ENCODE measurements at regions not wholly inside any gene's neighbourhood (a gene's known extent, or its start where the extent isn't known, plus 50 kb on each side); places are given as distances from the start of the nearest gene placed in this dataset.

- Histone ChIP-seq H2AK5ac (ENCODE audit: low read length) (no peak overlapping the region), H3K79me2 (ENCODE audit: control insufficient read depth, insufficient read depth, low read length) (no peaks in the 10 kb centered on the region), H4K5ac (ENCODE audit: low read length) (no peak overlapping the region), H3K4me3 (ENCODE audit: low read length) (no peak overlapping the region), H3K27me3 (ENCODE audit: insufficient read depth, low read length, poor library complexity) (no peaks in the 10 kb centered on the region), H2BK120ac (ENCODE audit: low read depth, low read length) (no peak overlapping the region), H3K79me1 (ENCODE audit: low read length) (no peaks in the 10 kb centered on the region), H3K4me1 (ENCODE audit: control insufficient read depth, low read depth, low read length) (no peaks in the 10 kb centered on the region), H3K27ac (ENCODE audit: low read depth, low read length) (no peak overlapping the region), H3K4me2 (ENCODE audit: low read length) (no peak overlapping the region), H3K18ac (ENCODE audit: low read length) (no peak overlapping the region), H2BK15ac (replicated peaks; ENCODE audit: low read depth) (no peak overlapping the region), H3K9ac (ENCODE audit: low read length) (no peak overlapping the region), H2BK5ac (ENCODE audit: low read length) (no peak overlapping the region), H4K8ac (ENCODE audit: low read depth, low read length) (no peak overlapping the region), H3K36me3 (ENCODE audit: control insufficient read depth, insufficient read depth, low read length) (no peaks in the 10 kb centered on the region), H3K4ac (ENCODE audit: low read depth, low read length) (no peak overlapping the region), H3K23ac (ENCODE audit: low read length) (no peak overlapping the region), H3K56ac (ENCODE audit: low read length) (no peak overlapping the region)
- no peak for DNase-seq
- no CpG with 5 or more reads among the region's 16 CpGs for WGBS (ENCODE audit: extremely low coverage, insufficient coverage, low lambda C conversion rate)
Observed at GRCh38 chr7:73966062-73966940, 61.7 kb upstream of the ELN start.

DNA sequence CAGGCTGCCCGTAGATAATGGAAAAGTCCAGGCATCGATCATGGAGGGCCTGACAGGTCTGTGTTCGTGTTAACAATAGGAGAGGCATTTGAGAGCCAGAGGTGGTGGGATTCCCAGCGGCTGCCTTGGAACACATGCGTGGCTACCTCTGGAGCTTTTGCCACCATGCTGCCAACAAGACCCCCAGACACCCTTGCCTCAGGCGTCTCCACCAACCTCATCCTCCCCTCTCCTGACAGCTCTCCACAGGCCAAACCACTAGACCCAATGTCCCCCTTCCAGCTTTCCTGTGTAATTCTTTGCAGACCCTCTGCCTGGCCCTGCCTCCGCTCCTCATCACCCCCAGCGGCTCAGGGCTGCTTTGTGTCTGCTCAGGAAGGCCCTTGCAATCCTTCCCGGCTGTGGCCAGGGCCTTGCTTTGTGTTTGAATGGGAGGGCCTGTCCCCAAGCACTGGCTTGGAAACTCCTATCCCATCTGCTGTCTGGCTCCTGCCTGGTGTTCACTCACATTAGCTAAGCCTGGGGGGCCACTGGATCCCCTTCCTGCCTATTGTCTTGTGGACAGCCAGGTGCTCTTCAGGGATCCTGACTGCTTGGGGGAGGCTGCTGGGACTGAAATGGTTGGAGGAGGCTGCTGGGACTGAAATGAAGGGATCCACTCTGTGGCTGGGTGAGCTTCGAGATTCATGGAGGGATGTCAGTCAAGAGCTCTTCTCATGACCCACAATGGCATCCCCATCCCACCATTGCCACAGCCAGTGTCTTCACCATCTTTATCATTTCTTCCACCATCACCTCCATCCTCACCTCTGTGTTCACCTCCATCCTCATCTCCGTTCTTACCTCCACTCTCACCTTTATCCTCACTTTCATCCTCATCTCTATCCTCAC is 60.8 kb upstream of the ELN start:
- H4K8ac ChIP-seq (ENCODE audit: low read depth, low read length), result no peak overlapping the region
- H3K9ac ChIP-seq (ENCODE audit: low read length), result no peak overlapping the region
- H3K23ac ChIP-seq (ENCODE audit: low read length), result no peak overlapping the region
- no peak overlapping the region for H3K18ac ChIP-seq (ENCODE audit: low read length)
- WGBS (ENCODE audit: extremely low coverage, insufficient coverage, low lambda C conversion rate), result no CpG with 5 or more reads among the region's 11 CpGs
- H3K4ac ChIP-seq (ENCODE audit: low read depth, low read length), result no peak overlapping the region
- H3K56ac ChIP-seq (ENCODE audit: low read length), result no peak overlapping the region
- no peaks in the 10 kb centered on the region for H3K27me3 ChIP-seq (ENCODE audit: insufficient read depth, low read length, poor library complexity)
- no peaks in the 10 kb centered on the region for H3K4me1 ChIP-seq (ENCODE audit: control insufficient read depth, low read depth, low read length)
- no peak overlapping the region for H2BK120ac ChIP-seq (ENCODE audit: low read depth, low read length)
- H4K5ac ChIP-seq (ENCODE audit: low read length), result no peak overlapping the region
- no peak overlapping the region for H3K27ac ChIP-seq (ENCODE audit: low read depth, low read length)
- H2BK5ac ChIP-seq (ENCODE audit: low read length), result no peak overlapping the region
- H3K36me3 ChIP-seq (ENCODE audit: control insufficient read depth, insufficient read depth, low read length), result no peaks in the 10 kb centered on the region
- H3K4me2 ChIP-seq (ENCODE audit: low read length), result no peak overlapping the region
- peak; percentile 13 for DNase-seq
- H2AK5ac ChIP-seq (ENCODE audit: low read length), result no peak overlapping the region
- H3K79me2 ChIP-seq (ENCODE audit: control insufficient read depth, insufficient read depth, low read length), result no peaks in the 10 kb centered on the region
- no peaks in the 10 kb centered on the region for H3K79me1 ChIP-seq (ENCODE audit: low read length)
- no peak overlapping the region for H2BK15ac ChIP-seq (replicated peaks; ENCODE audit: low read depth)
- no peak overlapping the region for H3K4me3 ChIP-seq (ENCODE audit: low read length)

- no peaks in the 10 kb centered on the region for H3K79me2 ChIP-seq (ENCODE audit: control insufficient read depth, insufficient read depth, low read length)
- no peaks in the 10 kb centered on the region for H3K4me1 ChIP-seq (ENCODE audit: control insufficient read depth, low read depth, low read length)
- no peak overlapping the region for H3K4me3 ChIP-seq (ENCODE audit: low read length)
- no peak overlapping the region for H3K4ac ChIP-seq (ENCODE audit: low read depth, low read length)
- DNase-seq, result no peak
- H3K27me3 ChIP-seq (ENCODE audit: insufficient read depth, low read length, poor library complexity), result no peaks in the 10 kb centered on the region
- H2BK15ac ChIP-seq (replicated peaks; ENCODE audit: low read depth), result no peak overlapping the region
- H3K56ac ChIP-seq (ENCODE audit: low read length), result no peak overlapping the region
- no peak overlapping the region for H3K9ac ChIP-seq (ENCODE audit: low read length)
- H2BK5ac ChIP-seq (ENCODE audit: low read length), result no peak overlapping the region
- no peak overlapping the region for H4K5ac ChIP-seq (ENCODE audit: low read length)
- no peaks in the 10 kb centered on the region for H3K36me3 ChIP-seq (ENCODE audit: control insufficient read depth, insufficient read depth, low read length)
- no peak overlapping the region for H2AK5ac ChIP-seq (ENCODE audit: low read length)
- H3K27ac ChIP-seq (ENCODE audit: low read depth, low read length), result no peak overlapping the region
- no peak overlapping the region for H3K18ac ChIP-seq (ENCODE audit: low read length)
- no peak overlapping the region for H2BK120ac ChIP-seq (ENCODE audit: low read depth, low read length)
- H3K23ac ChIP-seq (ENCODE audit: low read length), result no peak overlapping the region
- H3K4me2 ChIP-seq (ENCODE audit: low read length), result no peak overlapping the region
- H4K8ac ChIP-seq (ENCODE audit: low read depth, low read length), result no peak overlapping the region
- no peaks in the 10 kb centered on the region for H3K79me1 ChIP-seq (ENCODE audit: low read length)
- WGBS (ENCODE audit: extremely low coverage, insufficient coverage, low lambda C conversion rate), result no CpG with 5 or more reads among the region's 2 CpGs
Observed at GRCh38 chr7:73967832-73968290, 60.1 kb upstream of the ELN start.

GRCh38 chr7:73968487-73968886 is 59.5 kb upstream of the ELN start:
- Histone ChIP-seq H2BK5ac (ENCODE audit: low read length) (no peak overlapping the region), H3K4me3 (ENCODE audit: low read length) (no peak overlapping the region), H3K36me3 (ENCODE audit: control insufficient read depth, insufficient read depth, low read length) (no peaks in the 10 kb centered on the region), H3K79me1 (ENCODE audit: low read length) (no peaks in the 10 kb centered on the region), H3K79me2 (ENCODE audit: control insufficient read depth, insufficient read depth, low read length) (no peaks in the 10 kb centered on the region), H3K18ac (ENCODE audit: low read length) (no peak overlapping the region), H4K8ac (ENCODE audit: low read depth, low read length) (no peak overlapping the region), H2BK120ac (ENCODE audit: low read depth, low read length) (no peak overlapping the region), H3K27me3 (ENCODE audit: insufficient read depth, low read length, poor library complexity) (no peaks in the 10 kb centered on the region), H3K27ac (ENCODE audit: low read depth, low read length) (no peak overlapping the region), H3K23ac (ENCODE audit: low read length) (no peak overlapping the region), H4K5ac (ENCODE audit: low read length) (no peak overlapping the region), H2BK15ac (replicated peaks; ENCODE audit: low read depth) (no peak overlapping the region), H3K4me2 (ENCODE audit: low read length) (no peak overlapping the region), H3K56ac (ENCODE audit: low read length) (no peak overlapping the region), H3K4ac (ENCODE audit: low read depth, low read length) (no peak overlapping the region), H3K9ac (ENCODE audit: low read length) (no peak overlapping the region), H2AK5ac (ENCODE audit: low read length) (no peak overlapping the region), H3K4me1 (ENCODE audit: control insufficient read depth, low read depth, low read length) (no peaks in the 10 kb centered on the region)
- no peak for DNase-seq

DNA sequence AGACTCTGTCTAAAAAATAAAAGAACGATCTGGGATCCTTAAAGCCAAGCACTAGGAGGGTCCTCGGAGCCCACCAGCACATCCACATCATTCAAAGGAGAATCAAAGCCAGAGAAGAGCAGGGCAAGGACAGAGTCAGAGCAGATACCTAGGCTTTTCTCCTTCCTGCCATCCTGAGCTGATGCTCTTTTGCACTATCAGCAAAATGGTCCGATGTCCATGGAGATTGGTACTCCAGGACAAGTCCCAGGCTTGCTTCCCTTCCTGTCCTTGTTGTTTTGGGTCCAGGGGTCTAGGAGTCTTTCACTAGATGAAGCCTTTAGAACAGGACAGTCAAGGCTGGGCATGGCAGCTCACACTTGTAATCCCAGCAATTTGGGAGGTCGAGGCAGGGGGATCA is 58.0 kb upstream of the ELN start:
- H3K4me1 ChIP-seq (ENCODE audit: control insufficient read depth, low read depth, low read length), result no peaks in the 10 kb centered on the region
- no peak overlapping the region for H3K23ac ChIP-seq (ENCODE audit: low read length)
- H2BK120ac ChIP-seq (ENCODE audit: low read depth, low read length), result no peak overlapping the region
- no peak overlapping the region for H3K4ac ChIP-seq (ENCODE audit: low read depth, low read length)
- no peak for DNase-seq
- no peaks in the 10 kb centered on the region for H3K79me1 ChIP-seq (ENCODE audit: low read length)
- no peak overlapping the region for H3K27ac ChIP-seq (ENCODE audit: low read depth, low read length)
- H3K4me2 ChIP-seq (ENCODE audit: low read length), result no peak overlapping the region
- H2BK5ac ChIP-seq (ENCODE audit: low read length), result no peak overlapping the region
- no peak overlapping the region for H4K5ac ChIP-seq (ENCODE audit: low read length)
- no peaks in the 10 kb centered on the region for H3K79me2 ChIP-seq (ENCODE audit: control insufficient read depth, insufficient read depth, low read length)
- no peaks in the 10 kb centered on the region for H3K36me3 ChIP-seq (ENCODE audit: control insufficient read depth, insufficient read depth, low read length)
- no peak overlapping the region for H2BK15ac ChIP-seq (replicated peaks; ENCODE audit: low read depth)
- no peak overlapping the region for H2AK5ac ChIP-seq (ENCODE audit: low read length)
- H4K8ac ChIP-seq (ENCODE audit: low read depth, low read length), result no peak overlapping the region
- no peak overlapping the region for H3K9ac ChIP-seq (ENCODE audit: low read length)
- no peak overlapping the region for H3K56ac ChIP-seq (ENCODE audit: low read length)
- no peaks in the 10 kb centered on the region for H3K27me3 ChIP-seq (ENCODE audit: insufficient read depth, low read length, poor library complexity)
- WGBS (ENCODE audit: extremely low coverage, insufficient coverage, low lambda C conversion rate), result no CpG with 5 or more reads among the region's 4 CpGs
- no peak overlapping the region for H3K18ac ChIP-seq (ENCODE audit: low read length)
- H3K4me3 ChIP-seq (ENCODE audit: low read length), result no peak overlapping the region
